22Rv1 (cell line): ENCODE measurements at regions not wholly inside any gene's neighbourhood (a gene's known extent, or its start where the extent isn't known, plus 50 kb on each side); places are given as distances from the start of the nearest gene placed in this dataset.

Source experiments
- H3K27ac ChIP-seq: fragments of 450-650 bp; 2 replicates; pipeline ENCODE4 v1.5.1; 2017
- ZFX ChIP-seq: fragments of 450-650 bp; IDR thresholded peaks from 2 replicates; pipeline ENCODE4 v1.6.1; 2017; ENCODE audit warnings: antibody characterized with exemption, borderline replicate concordance
- TF ChIP-seq, protein P1 (sequence below): fragments of 450-650 bp; IDR thresholded peaks from 2 replicates; pipeline ENCODE4 v1.5.1; 2017; ENCODE audit warnings: mild to moderate bottlenecking

DNA sequence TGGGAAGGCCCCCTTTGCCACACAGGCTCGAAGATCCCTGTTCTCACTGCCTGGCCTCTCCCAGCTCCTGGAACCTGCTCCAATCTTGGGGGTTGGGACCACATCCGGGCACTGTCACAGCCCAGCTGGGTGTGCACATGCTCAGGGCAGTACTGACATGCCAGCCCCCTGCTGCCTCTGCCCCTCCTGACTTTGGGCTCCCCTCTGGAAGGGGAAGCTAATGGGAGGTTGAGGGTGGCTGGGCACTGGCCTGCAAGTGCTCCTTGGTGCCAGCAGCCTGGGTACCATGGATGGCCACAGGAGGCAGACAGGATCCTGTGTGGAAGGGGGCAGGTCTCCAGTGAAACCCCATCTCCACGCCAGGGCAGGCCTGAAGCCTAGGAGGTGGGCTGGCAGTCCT lies 126.1 kb upstream of the NOL4 start:
- H3K27ac ChIP-seq, result no peak overlapping the region
- TF ChIP-seq, protein P1, sequence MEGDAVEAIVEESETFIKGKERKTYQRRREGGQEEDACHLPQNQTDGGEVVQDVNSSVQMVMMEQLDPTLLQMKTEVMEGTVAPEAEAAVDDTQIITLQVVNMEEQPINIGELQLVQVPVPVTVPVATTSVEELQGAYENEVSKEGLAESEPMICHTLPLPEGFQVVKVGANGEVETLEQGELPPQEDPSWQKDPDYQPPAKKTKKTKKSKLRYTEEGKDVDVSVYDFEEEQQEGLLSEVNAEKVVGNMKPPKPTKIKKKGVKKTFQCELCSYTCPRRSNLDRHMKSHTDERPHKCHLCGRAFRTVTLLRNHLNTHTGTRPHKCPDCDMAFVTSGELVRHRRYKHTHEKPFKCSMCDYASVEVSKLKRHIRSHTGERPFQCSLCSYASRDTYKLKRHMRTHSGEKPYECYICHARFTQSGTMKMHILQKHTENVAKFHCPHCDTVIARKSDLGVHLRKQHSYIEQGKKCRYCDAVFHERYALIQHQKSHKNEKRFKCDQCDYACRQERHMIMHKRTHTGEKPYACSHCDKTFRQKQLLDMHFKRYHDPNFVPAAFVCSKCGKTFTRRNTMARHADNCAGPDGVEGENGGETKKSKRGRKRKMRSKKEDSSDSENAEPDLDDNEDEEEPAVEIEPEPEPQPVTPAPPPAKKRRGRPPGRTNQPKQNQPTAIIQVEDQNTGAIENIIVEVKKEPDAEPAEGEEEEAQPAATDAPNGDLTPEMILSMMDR, result no peak

DNA sequence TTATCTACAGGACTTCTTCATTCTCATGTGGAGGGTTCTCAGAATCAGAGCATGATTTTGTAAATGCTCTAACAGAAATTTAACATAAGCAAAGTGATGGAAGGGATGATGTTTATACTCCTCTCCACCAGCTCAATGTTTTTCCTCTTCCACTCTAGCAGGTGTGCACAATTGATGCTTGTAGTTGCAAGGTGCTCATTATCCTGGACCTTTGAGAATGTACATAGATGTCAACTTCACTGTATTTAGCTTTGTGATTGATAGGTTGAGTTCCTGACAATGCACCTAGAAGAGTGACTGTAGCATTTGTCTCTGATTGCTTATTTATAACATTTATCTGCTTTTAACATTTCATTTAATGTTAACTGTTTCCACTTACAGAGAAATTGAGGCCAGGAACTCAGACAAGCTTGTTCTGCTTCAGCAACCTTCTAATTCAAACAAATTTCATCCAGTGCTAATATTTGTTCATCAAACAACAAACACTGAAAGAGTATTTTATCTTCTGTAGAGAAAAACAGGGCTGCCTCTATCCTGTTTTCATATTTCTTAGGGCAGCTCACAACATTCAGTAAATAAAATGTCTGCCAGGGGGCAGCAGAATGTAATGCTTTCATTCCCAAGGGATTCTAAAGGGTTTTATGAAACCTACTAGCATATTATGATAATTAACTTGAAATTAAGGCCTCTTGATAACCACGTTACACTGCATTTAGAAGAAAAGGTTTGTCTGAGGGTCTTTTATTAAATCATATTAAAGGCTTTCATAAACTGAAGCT lies 127.9 kb upstream of the NOL4 start:
- peak overlapping the region; percentile 32 for H3K27ac ChIP-seq
- TF ChIP-seq ZFX, result no peak
- TF ChIP-seq, protein P1, result peak; percentile 79

DNA sequence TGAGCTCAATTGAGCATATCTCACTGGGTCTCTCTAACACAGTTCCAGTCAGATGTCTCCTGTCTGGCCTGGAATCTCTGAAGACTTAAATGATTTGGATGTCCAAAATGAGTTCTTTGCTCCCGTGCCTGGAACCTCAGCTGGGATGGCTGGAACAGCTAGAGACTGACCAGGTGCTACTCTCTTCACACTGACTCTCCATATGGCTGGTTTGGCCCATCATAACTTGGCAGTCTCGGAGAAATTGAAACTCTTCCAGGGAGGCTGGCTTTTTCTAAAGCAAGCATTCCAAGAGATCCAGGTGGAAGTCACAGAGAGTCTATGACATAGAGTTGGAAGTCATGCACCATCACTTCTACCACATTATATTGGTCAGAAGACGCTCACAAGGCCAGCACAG lies 129.6 kb upstream of the NOL4 start:
- TF ChIP-seq, protein P1, result no peak
- TF ChIP-seq ZFX, result no peak
- H3K27ac ChIP-seq, result no peak overlapping the region

DNA sequence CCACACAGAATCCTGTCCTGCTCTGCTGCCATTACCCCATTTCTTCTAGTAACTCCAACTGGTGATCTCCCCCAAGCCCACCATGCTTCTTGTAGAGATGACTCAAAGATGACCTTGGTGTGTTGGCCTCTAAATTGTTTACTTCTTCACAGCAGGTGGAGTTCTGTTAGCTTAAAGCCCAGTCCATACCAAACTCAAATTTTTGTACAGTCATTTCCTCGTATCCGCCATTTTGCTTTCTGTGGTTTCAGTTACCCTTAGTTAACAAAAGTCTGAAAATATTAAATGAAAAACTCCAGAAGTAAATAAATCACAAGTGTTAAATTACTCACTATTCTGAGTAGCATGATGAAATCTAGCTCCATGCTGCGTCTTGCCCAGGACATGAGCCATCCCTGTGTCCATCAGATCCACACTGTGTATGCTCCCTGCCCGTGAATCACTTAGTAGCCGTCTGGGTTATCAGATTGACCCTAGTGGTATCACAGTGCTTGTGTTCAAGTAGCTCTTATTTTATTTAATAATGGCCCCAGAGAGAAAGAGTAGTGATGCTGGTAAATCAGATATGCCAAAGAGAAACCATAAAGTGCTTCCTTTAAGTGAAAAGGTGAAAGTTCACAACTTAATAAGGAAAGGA lies 133.3 kb upstream of the NOL4 start:
- no peak overlapping the region for H3K27ac ChIP-seq
- TF ChIP-seq, protein P1, result no peak
- no peak for TF ChIP-seq ZFX

DNA sequence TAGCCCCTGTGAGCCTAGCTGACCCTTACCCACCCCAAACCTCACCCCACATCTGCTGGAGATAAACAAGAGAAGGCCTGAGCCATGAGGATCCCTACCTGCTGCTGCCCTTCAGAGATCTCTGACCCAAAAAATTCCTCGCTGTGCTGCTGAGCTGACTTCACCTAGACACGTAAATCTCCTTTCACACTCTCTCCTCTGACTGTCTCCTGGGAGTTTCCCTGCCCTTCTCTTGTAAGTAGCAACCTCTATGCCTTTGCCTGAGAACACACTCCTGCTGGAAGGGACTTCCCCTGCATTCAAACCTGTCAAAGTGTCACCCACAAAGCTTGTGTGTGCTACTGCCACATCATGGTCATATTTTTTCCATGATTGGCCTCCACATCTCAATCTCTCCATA lies 134.2 kb upstream of the NOL4 start:
- TF ChIP-seq, protein P1, result no peak
- TF ChIP-seq ZFX, result no peak
- no peak overlapping the region for H3K27ac ChIP-seq

DNA sequence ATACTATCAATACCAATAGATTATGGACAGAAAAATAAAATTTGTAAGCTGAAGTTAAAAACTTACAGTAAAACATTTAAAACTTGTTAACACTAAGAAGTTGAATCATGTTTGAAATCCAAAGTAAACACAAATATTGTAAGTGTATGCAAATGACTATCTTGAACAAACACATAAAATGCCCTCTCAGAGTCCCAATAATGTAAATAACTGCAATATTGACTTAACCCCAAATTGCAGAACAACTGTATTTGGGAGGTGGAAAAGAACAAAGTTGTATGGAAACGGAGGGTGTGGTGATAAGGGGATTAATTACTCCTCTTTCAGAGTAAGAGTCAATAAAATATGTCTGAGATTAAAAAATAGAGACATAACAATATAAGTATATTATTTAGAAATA lies 140.0 kb upstream of the NOL4 start:
- TF ChIP-seq ZFX, result no peak
- TF ChIP-seq, protein P1, result no peak
- H3K27ac ChIP-seq, result no peak overlapping the region

DNA sequence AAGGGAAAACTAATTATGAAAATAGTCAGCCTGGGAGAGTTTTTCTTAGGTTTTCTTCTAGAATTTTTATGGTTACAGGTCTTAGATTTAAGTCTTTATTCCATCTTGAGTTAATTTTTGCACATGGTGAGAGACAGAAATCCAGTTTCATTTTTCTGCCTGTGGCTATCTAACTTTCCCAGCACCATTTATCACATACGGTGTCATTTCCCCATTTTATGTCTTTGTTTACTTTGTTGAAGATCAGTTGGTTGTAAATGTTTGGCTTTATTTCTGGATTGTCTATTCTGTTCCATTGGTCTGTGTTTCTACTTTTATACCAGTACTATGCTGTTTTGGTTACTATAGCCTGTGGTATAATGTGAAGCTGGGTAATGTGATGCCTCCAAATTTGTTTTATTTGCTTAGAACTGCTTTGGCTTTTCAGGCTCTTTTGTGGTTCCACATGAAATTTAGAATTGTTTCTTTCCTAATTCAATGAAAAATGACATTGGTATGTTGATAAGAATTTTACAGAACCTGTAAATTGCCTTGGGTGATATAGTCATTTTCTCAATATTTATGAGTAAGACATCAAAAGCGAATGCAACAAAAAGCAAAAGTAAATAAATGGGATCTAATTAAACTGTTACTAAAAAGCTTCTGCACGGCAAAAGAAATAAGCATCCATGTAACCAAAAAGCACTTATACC lies 146.1 kb upstream of the NOL4 start:
- no peak overlapping the region for H3K27ac ChIP-seq
- TF ChIP-seq, protein P1, result no peak
- TF ChIP-seq ZFX, result no peak
